GM12878 (cell line): ENCODE measurements at regions not wholly inside any gene's neighbourhood (a gene's known extent, or its start where the extent isn't known, plus 50 kb on each side); places are given as distances from the start of the nearest gene placed in this dataset.

Experiments
- ATAC-seq: fragments of 200-7000 bp; cut with Tn5 transposase; 3 replicates; pipeline ENCODE4 v1.9.1; 2020; ENCODE audit warnings: mild to moderate bottlenecking, moderate library complexity
- BruUV-seq: library from RNA; stranded (reverse); fragments of 400-500 nt; replicated peaks from 2 replicates; lab custom pipeline; 2021; lab: Mats Ljungman, UMichigan
- CTCF ChIA-PET: fragments of 300-600 bp; sonication (Branson Sonifier 250); formaldehyde crosslinking; extraction: SDS; loops from one replicate; lab custom pipeline; 2021; ENCODE audit warnings: inconsistent platforms; lab: Yijun Ruan, JAX
- POLR2A ChIA-PET: fragments of 350-600 bp; formaldehyde crosslinking; extraction: SDS; loops from one replicate; lab custom pipeline; 2021; ENCODE audit warnings: inconsistent platforms; lab: Charles Lee
- RAD21 ChIA-PET: fragments of 300-600 bp; sonication (Branson Sonifier 250); formaldehyde crosslinking; loops from one replicate; lab custom pipeline; 2023; ENCODE audit warnings: antibody characterized with exemption; ENCODE audit not compliant: unreplicated experiment; lab: Charles Lee
- SMC1A ChIA-PET: fragments of 300-600 bp; sonication (Branson Sonifier 250); formaldehyde crosslinking; loops from one replicate; lab custom pipeline; 2023; ENCODE audit not compliant: unreplicated experiment, uncharacterized antibody; lab: Charles Lee
- DNase-seq: peaks from one replicate; pipeline ENCODE4 v3.0.0-alpha.2; 2011; ENCODE audit warnings: low read depth, low spot score
- FAIRE-seq: peaks from 3 replicates; lab custom pipeline; 2011; peaks lifted over from hg19 to GRCh38; lab: Jason Lieb, UNC
- H2AFZ ChIP-seq: 2 replicates; pipeline ENCODE4 v1.6.0; 2011; ENCODE audit warnings: low read depth, low read length, control low read depth; ENCODE audit not compliant: control insufficient read depth
- H3K27ac ChIP-seq: 2 replicates; pipeline ENCODE4 v1.5.1; 2011; ENCODE audit warnings: control low read depth; ENCODE audit not compliant: control insufficient read depth, insufficient read depth
- H3K27me3 ChIP-seq, 2 experiments: replicated peaks in 1 of 2; 2 replicates each; pipeline versions ENCODE4 v1.6.0 to v1.6.1; 2011; ENCODE audit warnings: low read length in 1 of 2; ENCODE audit not compliant: control insufficient read depth in 2 of 2, insufficient read depth in 2 of 2
- H3K36me3 ChIP-seq, 2 experiments: 2 replicates each; pipeline ENCODE4 v1.5.1; 2011; ENCODE audit warnings: low read length in 1 of 2; ENCODE audit not compliant: control insufficient read depth in 2 of 2, insufficient read depth in 2 of 2
- H3K4me1 ChIP-seq: 2 replicates; pipeline ENCODE4 v1.6.1; 2011; ENCODE audit warnings: mild to moderate bottlenecking, low read length, moderate library complexity, mixed read lengths; ENCODE audit not compliant: control insufficient read depth, insufficient read depth
- H3K4me2 ChIP-seq: 2 replicates; pipeline ENCODE4 v1.6.0; 2011; ENCODE audit warnings: control low read depth; ENCODE audit not compliant: control insufficient read depth, insufficient read depth
- H3K4me3 ChIP-seq: fragments of 200-600 bp; sonication (generic); 2 replicates; pipeline ENCODE4 v1.5.1; 2016
- H3K79me2 ChIP-seq: 2 replicates; pipeline ENCODE4 v1.6.0; 2011; ENCODE audit warnings: low read length; ENCODE audit not compliant: control insufficient read depth, insufficient read depth
- H3K9ac ChIP-seq: 2 replicates; pipeline ENCODE4 v1.8.0; 2011; ENCODE audit warnings: low read length, control low read depth, mixed read lengths; ENCODE audit not compliant: control insufficient read depth, insufficient read depth
- H3K9me3 ChIP-seq: replicated peaks from 3 replicates; pipeline ENCODE4 v1.5.1; 2011; ENCODE audit warnings: mild to moderate bottlenecking, low read length; ENCODE audit not compliant: control insufficient read depth, insufficient read depth
- H4K20me1 ChIP-seq: 2 replicates; pipeline ENCODE4 v1.6.0; 2011; ENCODE audit not compliant: control insufficient read depth, insufficient read depth
- BHLHE40 ChIP-seq, 2 experiments: fragments of 450-650 bp in 1 of 2; IDR thresholded peaks; 2 replicates each; pipeline ENCODE4 v1.6.1; 2011 to 2017; ENCODE audit warnings: low read depth in 2 of 2, borderline replicate concordance in 1 of 2, improper control_type of control experiment in 1 of 2, low read length in 1 of 2, mild to moderate bottlenecking in 1 of 2
- BMI1 ChIP-seq: fragments of 450-650 bp; IDR thresholded peaks from 2 replicates; pipeline ENCODE4 v1.6.1; 2016; ENCODE audit warnings: mild to moderate bottlenecking, moderate library complexity, borderline replicate concordance
- DPF2 ChIP-seq: fragments of 450-650 bp; IDR thresholded peaks from 2 replicates; pipeline ENCODE4 v1.6.1; 2017; ENCODE audit warnings: mild to moderate bottlenecking
- IKZF1 ChIP-seq: fragments of 450-650 bp; conservative IDR thresholded peaks from 2 replicates; pipeline ENCODE4 v1.6.1; 2017; ENCODE audit warnings: antibody characterized with exemption, mild to moderate bottlenecking
- IKZF2 ChIP-seq, 2 experiments: fragments of 450-650 bp; IDR thresholded peaks; 2 replicates each; pipeline ENCODE4 v1.6.1; 2017; ENCODE audit warnings: mild to moderate bottlenecking in 2 of 2, moderate library complexity in 2 of 2
- LARP7 ChIP-seq: fragments of 450-650 bp; IDR thresholded peaks from 2 replicates; pipeline ENCODE4 v1.6.1; 2017; ENCODE audit warnings: mild to moderate bottlenecking
- MEF2B ChIP-seq: fragments of 450-650 bp; IDR thresholded peaks from 2 replicates; pipeline ENCODE4 v1.6.1; 2018; ENCODE audit warnings: mild to moderate bottlenecking, moderate library complexity; ENCODE audit not compliant: partially characterized antibody, poor library complexity, severe bottlenecking
- MTA2 ChIP-seq: fragments of 450-650 bp; IDR thresholded peaks from 2 replicates; pipeline ENCODE4 v1.6.1; 2016; ENCODE audit warnings: low read depth, mild to moderate bottlenecking, moderate library complexity
- MTA3 ChIP-seq: IDR thresholded peaks from 2 replicates; pipeline ENCODE4 v1.6.1; 2012; ENCODE audit warnings: low read length, inconsistent platforms, borderline replicate concordance
- NBN ChIP-seq: fragments of 450-650 bp; IDR thresholded peaks from 2 replicates; pipeline ENCODE4 v1.6.1; 2016
- NR2F1 ChIP-seq: fragments of 450-650 bp; conservative IDR thresholded peaks from 2 replicates; pipeline ENCODE4 v1.6.1; 2017; ENCODE audit warnings: mild to moderate bottlenecking
- SPI1 ChIP-seq: IDR thresholded peaks from 2 replicates; pipeline ENCODE4 v1.6.1; 2011; ENCODE audit warnings: low read depth, mild to moderate bottlenecking, low read length, moderate library complexity, borderline replicate concordance; ENCODE audit not compliant: insufficient read depth
- WGBS: methylation state at CpG from one replicate; pipeline ENCODE4 v1.1.6; 2016; ENCODE audit warnings: low lambda C conversion rate; ENCODE audit not compliant: insufficient replicate concordance, insufficient coverage; ENCODE audit errors: missing lambda C conversion rate; 5-methylcytosine and 5-hydroxymethylcytosine counted together
- in situ Hi-C: fragments of 300-500 bp; cut with MboI; formaldehyde crosslinking; loops from 9 replicates; pipeline ENCODE4 v1.14.3; 2018; ENCODE audit warnings: mixed read lengths
- intact Hi-C: fragments of 100-400 bp; cut with micrococcal nuclease; formaldehyde crosslinking; loops from one replicate; pipeline ENCODE4 v1.14.2; 2022; ENCODE audit not compliant: unreplicated experiment
- TF ChIP-seq, protein P1 (sequence below): fragments of 450-650 bp; IDR thresholded peaks from 2 replicates; pipeline ENCODE4 v1.6.1; 2017; ENCODE audit warnings: low read depth, mild to moderate bottlenecking, moderate library complexity
- TF ChIP-seq, protein P2 (sequence below): fragments of 450-650 bp; IDR thresholded peaks from 2 replicates; pipeline ENCODE4 v1.6.1; 2016; ENCODE audit warnings: mild to moderate bottlenecking
- TF ChIP-seq, protein P3 (sequence below): fragments of 450-650 bp; IDR thresholded peaks from 2 replicates; pipeline ENCODE4 v1.6.1; 2017; ENCODE audit warnings: borderline replicate concordance

DNA sequence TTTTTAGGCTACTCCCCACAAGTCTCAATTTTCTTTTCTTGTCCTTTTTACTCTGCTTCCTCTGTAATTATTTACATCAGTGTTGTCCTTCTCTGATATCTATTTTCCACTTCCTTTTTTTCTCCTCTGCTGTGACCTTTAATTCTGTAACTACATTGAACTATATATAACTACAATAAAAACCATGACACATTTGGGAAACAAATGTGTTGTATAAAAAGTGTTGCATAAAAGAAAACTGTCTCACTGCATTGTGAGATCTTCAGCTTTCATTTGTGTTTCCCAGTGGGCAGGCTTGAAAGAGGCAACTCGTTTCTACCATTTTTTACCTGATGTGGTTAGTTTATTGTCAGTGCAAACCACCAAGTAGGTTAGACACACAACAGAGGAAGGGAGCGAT, 483.9 kb upstream of the NRP1 start:
- Histone ChIP-seq H3K9me3 (no peaks in the 10 kb centered on the region), H4K20me1 (no peaks in the 10 kb centered on the region), H3K79me2 (no peaks in the 10 kb centered on the region), H3K4me1 (no peaks in the 10 kb centered on the region), H3K27me3 (no peaks in the 10 kb centered on the region), H3K36me3 (no peaks in the 10 kb centered on the region), H2AFZ (no peak overlapping the region)
- CTCF ChIA-PET: interaction anchor here (0.5 kb wide), 1 partner anchor 13 kb away, joined by 3 read pairs; no protein-coding TSS in a partner anchor
- no TSS peak for BruUV-seq
- FAIRE-seq (no peak), DNase-seq (no peak), ATAC-seq (peak; percentile 81)
- RAD21 ChIA-PET: interaction anchor here (1.5 to 1.9 kb wide), 3 partner anchors 11 to 42 kb away, joined by 4 to 6 read pairs (median 5); no protein-coding TSS in a partner anchor
- intact Hi-C loops (no loop called here), in situ Hi-C loops (no loop called here)
- WGBS: 4% methylated on average over 2 of the region's 2 CpGs
- no peak for TF ChIP-seq MTA3
- TF ChIP-seq LARP7: no peak
- TF ChIP-seq NBN: 0 out of 2 replicates have a peak, but pooled peaks have one; percentile 26
- TF ChIP-seq IKZF1: 0 out of 2 replicates have a peak, but pooled peaks have one; percentile 19
- TF ChIP-seq, protein P1, sequence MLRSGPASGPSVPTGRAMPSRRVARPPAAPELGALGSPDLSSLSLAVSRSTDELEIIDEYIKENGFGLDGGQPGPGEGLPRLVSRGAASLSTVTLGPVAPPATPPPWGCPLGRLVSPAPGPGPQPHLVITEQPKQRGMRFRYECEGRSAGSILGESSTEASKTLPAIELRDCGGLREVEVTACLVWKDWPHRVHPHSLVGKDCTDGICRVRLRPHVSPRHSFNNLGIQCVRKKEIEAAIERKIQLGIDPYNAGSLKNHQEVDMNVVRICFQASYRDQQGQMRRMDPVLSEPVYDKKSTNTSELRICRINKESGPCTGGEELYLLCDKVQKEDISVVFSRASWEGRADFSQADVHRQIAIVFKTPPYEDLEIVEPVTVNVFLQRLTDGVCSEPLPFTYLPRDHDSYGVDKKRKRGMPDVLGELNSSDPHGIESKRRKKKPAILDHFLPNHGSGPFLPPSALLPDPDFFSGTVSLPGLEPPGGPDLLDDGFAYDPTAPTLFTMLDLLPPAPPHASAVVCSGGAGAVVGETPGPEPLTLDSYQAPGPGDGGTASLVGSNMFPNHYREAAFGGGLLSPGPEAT: peak; percentile 43; the same call in 1 of the 2 replicates
- TF ChIP-seq NR2F1: peak; percentile 43; the same call in 1 of the 2 replicates
- peak; percentile 46 to 58; a peak in 1 of 4 replicates for TF ChIP-seq IKZF2 (IDR thresholded peaks at IDR 0.05)
- TF ChIP-seq MEF2B: peak; percentile 47
- TF ChIP-seq, protein P2, sequence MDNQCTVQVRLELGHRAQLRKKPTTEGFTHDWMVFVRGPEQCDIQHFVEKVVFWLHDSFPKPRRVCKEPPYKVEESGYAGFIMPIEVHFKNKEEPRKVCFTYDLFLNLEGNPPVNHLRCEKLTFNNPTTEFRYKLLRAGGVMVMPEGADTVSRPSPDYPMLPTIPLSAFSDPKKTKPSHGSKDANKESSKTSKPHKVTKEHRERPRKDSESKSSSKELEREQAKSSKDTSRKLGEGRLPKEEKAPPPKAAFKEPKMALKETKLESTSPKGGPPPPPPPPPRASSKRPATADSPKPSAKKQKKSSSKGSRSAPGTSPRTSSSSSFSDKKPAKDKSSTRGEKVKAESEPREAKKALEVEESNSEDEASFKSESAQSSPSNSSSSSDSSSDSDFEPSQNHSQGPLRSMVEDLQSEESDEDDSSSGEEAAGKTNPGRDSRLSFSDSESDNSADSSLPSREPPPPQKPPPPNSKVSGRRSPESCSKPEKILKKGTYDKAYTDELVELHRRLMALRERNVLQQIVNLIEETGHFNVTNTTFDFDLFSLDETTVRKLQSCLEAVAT: 0 out of 2 replicates have a peak, but pooled peaks have one; percentile 14
- TF ChIP-seq BHLHE40 (IDR thresholded peaks at IDR 0.05; ENCODE audit: borderline replicate concordance in 1 of 2, low read depth in 2 of 2, low read length in 1 of 2): peak in 1 of 2 experiments; percentile 20; a peak in 1 of 4 replicates
- TF ChIP-seq, protein P3, sequence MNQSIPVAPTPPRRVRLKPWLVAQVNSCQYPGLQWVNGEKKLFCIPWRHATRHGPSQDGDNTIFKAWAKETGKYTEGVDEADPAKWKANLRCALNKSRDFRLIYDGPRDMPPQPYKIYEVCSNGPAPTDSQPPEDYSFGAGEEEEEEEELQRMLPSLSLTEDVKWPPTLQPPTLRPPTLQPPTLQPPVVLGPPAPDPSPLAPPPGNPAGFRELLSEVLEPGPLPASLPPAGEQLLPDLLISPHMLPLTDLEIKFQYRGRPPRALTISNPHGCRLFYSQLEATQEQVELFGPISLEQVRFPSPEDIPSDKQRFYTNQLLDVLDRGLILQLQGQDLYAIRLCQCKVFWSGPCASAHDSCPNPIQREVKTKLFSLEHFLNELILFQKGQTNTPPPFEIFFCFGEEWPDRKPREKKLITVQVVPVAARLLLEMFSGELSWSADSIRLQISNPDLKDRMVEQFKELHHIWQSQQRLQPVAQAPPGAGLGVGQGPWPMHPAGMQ: no peak
- 0 out of 2 replicates have a peak, but pooled peaks have one; percentile 9 for TF ChIP-seq DPF2
- TF ChIP-seq SPI1: peak; percentile 21; the same call in 1 of the 2 replicates
- TF ChIP-seq MTA2: peak; percentile 54; the same call in 1 of the 2 replicates
- TF ChIP-seq BMI1: 0 out of 2 replicates have a peak, but pooled peaks have one; percentile 28
- TF ChIP-seq, all 136 proteins: peak for 12
- POLR2A ChIA-PET: no interaction called here
- no peak overlapping the region for H3K27ac ChIP-seq
- no peak overlapping the region for H3K4me3 ChIP-seq
- H3K9ac ChIP-seq: no peak overlapping the region
- no peak overlapping the region for H3K4me2 ChIP-seq
- SMC1A ChIA-PET: interaction anchor here (0.8 to 4.1 kb wide), 5 partner anchors 10 to 323 kb away, joined by 3 to 16 read pairs (median 4); no protein-coding TSS in a partner anchor
